22Rv1 (cell line): ENCODE measurements at regions not wholly inside any gene's neighbourhood (a gene's known extent, or its start where the extent isn't known, plus 50 kb on each side); places are given as distances from the start of the nearest gene placed in this dataset.

Experiments used
- H3K27ac ChIP-seq: fragments of 450-650 bp; 2 replicates; pipeline ENCODE4 v1.5.1; 2017
- ZFX ChIP-seq: fragments of 450-650 bp; IDR thresholded peaks from 2 replicates; pipeline ENCODE4 v1.6.1; 2017; ENCODE audit warnings: antibody characterized with exemption, borderline replicate concordance
- TF ChIP-seq, protein P1 (sequence below): fragments of 450-650 bp; IDR thresholded peaks from 2 replicates; pipeline ENCODE4 v1.5.1; 2017; ENCODE audit warnings: mild to moderate bottlenecking

DNA sequence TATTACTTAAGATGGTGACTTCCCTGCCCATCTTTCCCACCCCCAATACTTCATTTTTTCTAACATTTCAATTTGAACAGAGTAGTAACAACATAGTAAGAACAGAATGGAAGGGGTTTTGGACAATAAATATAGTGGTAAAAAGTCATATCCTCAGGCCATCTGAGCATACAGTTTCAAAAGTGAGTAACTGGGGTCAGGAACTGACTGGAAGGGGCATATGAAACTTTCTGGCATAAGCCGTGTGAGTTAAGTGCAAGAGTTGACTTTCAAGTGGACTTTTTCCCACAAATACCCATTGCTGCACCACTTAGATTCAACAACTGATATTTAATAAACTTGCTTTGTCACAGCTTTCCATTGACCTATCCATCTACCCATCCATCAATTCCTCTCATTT, 153.5 kb upstream of the IL12A start:
- TF ChIP-seq, protein P1, sequence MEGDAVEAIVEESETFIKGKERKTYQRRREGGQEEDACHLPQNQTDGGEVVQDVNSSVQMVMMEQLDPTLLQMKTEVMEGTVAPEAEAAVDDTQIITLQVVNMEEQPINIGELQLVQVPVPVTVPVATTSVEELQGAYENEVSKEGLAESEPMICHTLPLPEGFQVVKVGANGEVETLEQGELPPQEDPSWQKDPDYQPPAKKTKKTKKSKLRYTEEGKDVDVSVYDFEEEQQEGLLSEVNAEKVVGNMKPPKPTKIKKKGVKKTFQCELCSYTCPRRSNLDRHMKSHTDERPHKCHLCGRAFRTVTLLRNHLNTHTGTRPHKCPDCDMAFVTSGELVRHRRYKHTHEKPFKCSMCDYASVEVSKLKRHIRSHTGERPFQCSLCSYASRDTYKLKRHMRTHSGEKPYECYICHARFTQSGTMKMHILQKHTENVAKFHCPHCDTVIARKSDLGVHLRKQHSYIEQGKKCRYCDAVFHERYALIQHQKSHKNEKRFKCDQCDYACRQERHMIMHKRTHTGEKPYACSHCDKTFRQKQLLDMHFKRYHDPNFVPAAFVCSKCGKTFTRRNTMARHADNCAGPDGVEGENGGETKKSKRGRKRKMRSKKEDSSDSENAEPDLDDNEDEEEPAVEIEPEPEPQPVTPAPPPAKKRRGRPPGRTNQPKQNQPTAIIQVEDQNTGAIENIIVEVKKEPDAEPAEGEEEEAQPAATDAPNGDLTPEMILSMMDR: no peak
- TF ChIP-seq ZFX: no peak
- H3K27ac ChIP-seq: no peak overlapping the region

DNA sequence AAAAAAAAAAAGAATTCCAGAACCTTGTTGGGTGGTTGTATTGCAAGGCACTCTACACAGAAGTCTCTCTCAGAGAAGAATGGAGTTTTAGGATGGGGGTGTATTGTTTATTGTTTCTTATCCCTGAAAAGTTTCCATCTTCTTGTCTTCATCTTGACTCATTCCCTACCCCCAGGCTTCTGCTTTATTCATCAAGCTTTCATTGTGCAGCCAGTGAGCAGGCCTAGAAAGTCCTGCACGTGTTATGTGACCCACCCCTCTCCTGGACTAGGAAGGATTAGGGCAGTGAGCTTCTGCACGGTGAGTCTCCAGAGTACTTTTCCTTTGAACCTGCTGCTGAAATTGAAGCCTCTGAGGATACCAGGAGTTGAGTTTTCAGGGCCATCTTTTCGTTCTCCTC, 150.9 kb upstream of the IL12A start:
- H3K27ac ChIP-seq: no peak overlapping the region
- TF ChIP-seq, protein P1: no peak
- TF ChIP-seq ZFX: no peak

DNA sequence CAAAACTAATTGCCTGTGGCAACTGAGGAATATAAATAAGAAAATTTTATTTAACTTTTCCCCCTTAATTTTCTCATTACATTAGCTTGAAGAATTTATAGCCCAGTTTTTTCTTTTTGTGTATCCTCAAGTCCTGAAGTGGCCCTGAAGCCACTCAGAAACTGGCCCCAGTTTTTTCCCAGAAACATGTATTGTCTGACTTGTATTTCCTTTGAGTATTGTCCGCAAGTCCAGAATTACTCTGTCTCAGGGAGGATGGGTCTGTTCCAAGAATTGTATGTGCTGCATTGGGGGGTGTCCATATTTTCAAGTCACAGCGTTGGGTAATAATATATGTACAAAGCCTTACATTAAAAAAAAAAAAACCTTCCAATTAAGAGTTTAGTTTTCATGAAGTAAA, 149.7 kb upstream of the IL12A start:
- TF ChIP-seq ZFX: no peak
- TF ChIP-seq, protein P1: no peak
- no peak overlapping the region for H3K27ac ChIP-seq

DNA sequence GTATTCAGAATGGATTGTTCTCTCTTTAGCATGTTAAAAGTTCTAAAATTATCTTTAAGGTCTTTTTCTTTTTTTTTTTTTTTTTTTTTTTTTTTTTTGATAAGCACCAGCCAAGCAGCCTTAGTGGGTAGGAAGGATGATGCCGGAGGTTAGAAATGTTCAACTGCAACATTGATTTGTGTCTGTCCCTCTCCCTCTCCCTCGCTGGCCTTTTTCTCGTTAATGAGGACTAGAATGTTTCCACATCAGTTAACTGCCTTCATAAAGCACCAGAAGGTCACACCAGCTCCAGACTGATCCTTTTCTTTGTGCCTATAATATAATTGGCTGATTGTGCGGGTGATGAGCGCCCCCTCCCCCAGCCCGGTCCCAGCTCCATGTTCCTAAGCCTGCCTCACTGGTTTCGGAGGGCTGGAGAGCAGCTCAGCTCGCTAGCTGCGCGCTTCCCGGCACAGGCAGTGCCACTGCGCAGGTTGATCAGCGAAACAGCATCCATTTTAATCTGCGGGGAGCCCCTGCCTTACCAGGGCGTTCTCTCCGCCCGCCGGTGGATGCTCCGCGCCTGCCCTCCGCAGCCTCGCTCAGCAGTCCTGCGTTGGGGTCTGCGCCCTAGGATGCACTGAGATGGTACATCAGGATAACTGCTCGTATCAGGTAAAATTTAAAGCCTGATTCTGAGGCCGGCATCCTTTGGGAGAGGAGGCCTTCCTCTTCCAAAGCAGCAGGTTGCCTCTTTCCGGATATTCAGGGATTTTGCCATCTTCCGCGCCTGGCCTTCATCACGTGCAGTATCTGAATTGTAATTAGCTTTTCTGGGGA, 148.9 kb upstream of the IL12A start, which contains the start of gene SCHIP1:
Gene SCHIP1 (plus strand): TSS at position 301 of the 819 bp plus-strand sequence.
- no peak within 1 kb of the TSS for H3K27ac ChIP-seq
- TF ChIP-seq, protein P1: no peak
- no peak for TF ChIP-seq ZFX

DNA sequence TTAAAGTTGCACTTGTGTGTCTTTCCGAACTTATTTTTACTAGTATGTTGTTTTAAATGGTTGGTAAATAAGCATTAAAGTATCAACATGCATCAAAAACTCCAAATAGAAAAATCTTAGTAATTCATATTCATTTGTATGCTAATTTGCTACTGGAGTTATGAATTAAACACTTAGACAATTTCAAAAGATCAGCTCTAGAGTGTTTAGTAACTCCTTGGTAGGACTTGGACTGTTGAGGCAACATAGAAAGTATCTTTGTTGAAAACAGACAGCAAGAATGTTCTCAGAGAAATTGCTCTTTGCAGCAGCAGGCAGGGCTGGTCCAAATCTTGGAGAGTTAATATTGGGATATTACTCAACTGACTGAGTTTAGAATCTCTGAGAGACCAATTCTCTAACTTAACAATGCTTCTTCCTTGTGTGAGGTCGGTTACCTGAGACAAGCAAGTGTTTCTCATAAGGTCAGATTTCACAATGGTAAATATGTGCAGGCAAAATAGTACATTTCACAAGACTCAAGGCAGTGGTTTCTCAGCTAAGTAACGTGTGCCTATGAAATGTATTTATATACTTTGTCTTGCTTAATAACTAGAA, 147.8 kb upstream of the IL12A start:
- no peak for TF ChIP-seq ZFX
- TF ChIP-seq, protein P1: no peak
- H3K27ac ChIP-seq: no peak overlapping the region

DNA sequence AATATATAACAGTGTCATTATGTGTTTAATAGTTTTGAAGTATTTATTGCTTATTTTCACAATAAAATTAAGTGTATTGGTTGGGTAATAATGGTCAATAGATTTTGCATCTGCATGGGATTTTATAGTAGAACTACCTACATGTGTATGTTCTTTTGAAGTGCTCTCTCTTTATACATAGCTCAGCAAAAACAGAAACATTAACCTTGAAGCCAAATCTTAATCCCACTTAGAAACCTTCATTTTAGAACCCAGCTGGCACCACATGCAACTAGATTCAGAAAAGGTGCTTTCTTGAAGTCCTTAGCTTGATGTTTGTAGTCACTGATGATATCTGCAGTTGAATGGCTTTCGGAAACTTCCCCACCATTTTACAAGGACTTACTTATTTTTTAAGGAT, 146.9 kb upstream of the IL12A start:
- TF ChIP-seq, protein P1: no peak
- no peak for TF ChIP-seq ZFX
- no peak overlapping the region for H3K27ac ChIP-seq
